ENCODE measurements at regions not wholly inside any gene's neighbourhood (a gene's known extent, or its start where the extent isn't known, plus 50 kb on each side); places are given as distances from the start of the nearest gene placed in this dataset.

GRCh38 chr6:78670802-78671201, 196.5 kb upstream of the IRAK1BP1 start:
- no peak for TF ChIP-seq TAF1 (conservative IDR thresholded peaks at IDR 0.05)
- no peak for TF ChIP-seq MAX (IDR thresholded peaks at IDR 0.05)
- no peak for TF ChIP-seq YY1 (IDR thresholded peaks at IDR 0.05)
- no peak for TF ChIP-seq CTCF (IDR thresholded peaks at IDR 0.05; ENCODE audit: low read depth, low read length, missing input control)
- TF ChIP-seq SP1 (IDR thresholded peaks at IDR 0.05), result no peak
- TF ChIP-seq NR2F2 (IDR thresholded peaks at IDR 0.05), result no peak
- no peak for TF ChIP-seq EGR1 (IDR thresholded peaks at IDR 0.05; ENCODE audit: low read depth in 2 of 2)
- no peak for TF ChIP-seq REST (IDR thresholded peaks at IDR 0.05)
- no peak for TF ChIP-seq RAD21 (IDR thresholded peaks at IDR 0.05)
- no peak for TF ChIP-seq JUND (IDR thresholded peaks at IDR 0.05)
